GM19351 (cell line): ENCODE measurements at regions not wholly inside any gene's neighbourhood (a gene's known extent, or its start where the extent isn't known, plus 50 kb on each side); places are given as distances from the start of the nearest gene placed in this dataset.
A peak's percentile ranks its signal among the peaks of the same experiment; 100 is the strongest.

Experiments
- ATAC-seq: cut with Tn5 transposase; IDR thresholded peaks from one replicate; pipeline ENCODE4 v1.9.1; 2021; ENCODE audit warnings: mild to moderate bottlenecking, moderate library complexity; ENCODE audit not compliant: unreplicated experiment

DNA sequence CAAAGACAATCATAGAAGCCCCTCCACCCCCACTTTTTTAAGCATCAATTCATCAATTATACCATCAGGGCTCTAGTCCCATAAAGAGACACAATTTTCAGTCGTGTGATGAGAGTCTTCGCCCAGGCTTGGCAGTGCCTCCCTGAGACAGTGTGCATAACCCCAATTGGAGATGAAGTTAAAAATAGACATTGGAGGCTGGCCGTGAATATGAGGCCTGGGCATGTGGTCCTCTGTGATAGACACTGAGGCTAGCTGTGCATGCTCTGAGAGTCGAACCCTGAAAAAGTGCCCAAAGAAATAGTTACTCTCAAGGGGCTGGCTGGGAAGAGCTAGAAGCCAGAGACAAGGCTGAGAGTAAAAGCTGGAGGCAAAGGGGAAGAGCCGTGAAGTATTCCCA, 248.6 kb upstream of the NR4A3 start:
- ATAC-seq = no peak

- no peak for ATAC-seq
These were observed 247.8 kb upstream of the NR4A3 start for GRCh38 chr9:99573886-99574285.

- no peak for ATAC-seq
These were observed 245.7 kb upstream of the NR4A3 start for GRCh38 chr9:99576002-99576401.

GRCh38 chr9:99576876-99577275, 244.8 kb upstream of the NR4A3 start:
- no peak for ATAC-seq

GRCh38 chr9:99577351-99577750, 244.3 kb upstream of the NR4A3 start:
- no peak for ATAC-seq

DNA sequence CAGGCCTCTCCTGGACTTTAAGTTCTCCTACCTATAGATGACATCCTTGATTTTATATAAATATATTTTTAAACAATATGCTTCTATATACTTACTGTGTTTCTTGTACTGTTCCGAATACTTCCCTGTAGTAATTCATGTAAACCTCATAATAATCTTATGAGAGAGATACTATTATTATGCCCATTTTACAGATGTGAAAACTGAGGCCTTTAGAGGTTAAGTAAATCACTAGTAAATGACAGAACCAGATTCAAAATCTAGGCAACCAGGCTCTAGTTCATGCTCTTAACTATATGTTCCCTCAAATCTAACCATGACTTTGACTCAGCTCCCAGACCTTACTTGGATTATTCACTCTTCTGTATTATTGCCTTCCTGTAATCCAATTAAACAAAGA, 243.0 kb upstream of the NR4A3 start:
- ATAC-seq = no peak

- no peak for ATAC-seq
These were observed 241.7 kb upstream of the NR4A3 start for GRCh38 chr9:99579964-99580363.

GRCh38 chr9:99582814-99583213, 238.9 kb upstream of the NR4A3 start:
- no peak for ATAC-seq

DNA sequence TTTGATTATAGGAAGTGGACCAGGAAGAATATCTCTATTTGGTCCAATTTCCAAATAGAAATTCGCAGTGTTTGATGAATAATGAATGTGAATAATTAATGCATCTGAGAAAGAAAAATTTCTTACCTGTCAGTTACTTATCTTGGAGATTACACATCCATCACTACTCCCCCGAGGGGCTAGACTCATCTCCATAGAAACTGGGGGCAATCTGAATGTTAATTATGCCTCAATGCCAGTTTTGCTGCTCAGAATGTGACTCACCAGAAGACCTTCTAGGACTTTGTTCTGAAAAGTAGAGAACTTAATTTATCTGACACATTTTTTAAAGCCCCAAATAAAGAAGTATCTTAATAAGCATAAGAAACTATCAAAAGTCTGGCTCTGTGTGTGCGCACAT, 233.4 kb upstream of the NR4A3 start:
- ATAC-seq = no peak

GRCh38 chr9:99588747-99589146, 232.9 kb upstream of the NR4A3 start:
- no peak for ATAC-seq

DNA sequence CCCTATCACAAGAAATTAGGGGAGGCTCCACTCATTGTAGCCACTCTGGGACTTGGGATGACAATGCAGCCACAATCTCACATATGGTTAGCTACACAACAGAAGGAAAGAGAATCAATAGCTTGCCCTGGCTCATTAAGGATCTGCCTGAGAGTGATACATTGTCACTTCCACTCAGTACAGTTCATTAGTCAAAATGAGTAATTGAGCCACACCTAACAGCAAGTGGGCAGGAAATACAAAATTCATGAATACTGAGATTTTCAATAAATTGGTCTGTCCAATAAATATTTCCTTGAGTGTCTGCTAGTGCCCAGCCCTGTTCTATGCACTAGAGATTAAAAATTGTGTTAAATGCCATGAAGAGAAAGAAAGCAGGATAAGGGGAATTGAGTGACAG, 231.3 kb upstream of the NR4A3 start:
- ATAC-seq = no peak

DNA sequence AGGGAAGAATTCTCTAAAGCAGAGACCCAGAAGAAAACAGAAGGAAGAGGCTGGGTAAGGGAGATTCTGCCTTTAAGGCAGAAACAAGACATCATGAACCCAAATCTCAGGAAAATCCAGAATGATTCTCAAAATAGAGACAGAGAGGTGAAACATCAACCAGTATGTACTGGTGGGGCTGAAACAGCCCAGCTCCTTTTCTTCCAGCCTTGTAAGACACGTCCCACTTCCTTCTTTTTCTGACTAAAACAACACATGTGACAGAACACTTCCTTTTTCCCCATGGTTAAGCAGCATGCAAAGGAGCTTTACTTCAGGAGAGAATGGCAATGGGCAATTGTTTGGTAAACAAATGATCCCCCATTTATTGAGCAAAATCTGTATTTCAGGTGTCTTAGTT, 230.8 kb upstream of the NR4A3 start:
- no peak for ATAC-seq

DNA sequence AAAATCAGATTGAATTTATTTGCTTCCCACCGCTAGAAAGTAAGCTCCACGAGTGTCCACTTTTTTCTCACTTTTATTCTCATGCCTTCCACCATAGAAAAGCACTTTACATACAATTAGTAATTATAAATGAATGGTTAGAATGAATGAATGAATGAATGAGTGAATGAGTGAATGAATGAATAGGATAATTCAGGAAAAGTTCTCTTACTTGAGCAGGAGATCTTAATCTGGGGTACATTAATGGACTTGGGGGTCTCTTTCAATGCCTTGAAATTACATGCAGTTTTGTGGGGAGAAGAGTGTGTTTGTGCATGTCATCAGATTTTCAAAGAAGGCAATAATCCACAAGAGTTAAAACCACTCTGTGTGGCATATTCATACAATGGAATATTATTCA, 229.9 kb upstream of the NR4A3 start:
- ATAC-seq = no peak

- ATAC-seq = peak; percentile 47
These were observed 228.7 kb upstream of the NR4A3 start for GRCh38 chr9:99592834-99593574.

DNA sequence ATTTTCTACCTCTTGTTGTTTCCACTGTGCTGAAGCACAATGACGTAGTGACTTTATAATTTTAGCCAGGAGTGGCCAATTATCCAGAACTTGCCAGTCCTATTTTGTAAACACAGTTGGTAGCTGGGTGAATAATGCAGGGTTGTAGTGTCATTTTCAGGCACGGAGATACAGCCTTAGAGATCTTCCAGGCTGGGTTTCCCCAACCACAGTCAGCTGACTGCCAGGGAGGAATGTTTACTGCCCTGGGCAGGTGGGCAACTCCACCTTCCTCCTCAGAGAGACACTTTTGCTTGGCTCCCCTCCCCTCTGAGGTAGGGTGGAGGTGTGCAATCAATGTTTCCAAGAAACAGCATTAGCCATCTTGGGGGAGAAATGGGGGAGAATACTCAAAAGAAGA, 228.1 kb upstream of the NR4A3 start:
- ATAC-seq = no peak

GRCh38 chr9:99594056-99594780, 227.5 kb upstream of the NR4A3 start:
- ATAC-seq = no peak

DNA sequence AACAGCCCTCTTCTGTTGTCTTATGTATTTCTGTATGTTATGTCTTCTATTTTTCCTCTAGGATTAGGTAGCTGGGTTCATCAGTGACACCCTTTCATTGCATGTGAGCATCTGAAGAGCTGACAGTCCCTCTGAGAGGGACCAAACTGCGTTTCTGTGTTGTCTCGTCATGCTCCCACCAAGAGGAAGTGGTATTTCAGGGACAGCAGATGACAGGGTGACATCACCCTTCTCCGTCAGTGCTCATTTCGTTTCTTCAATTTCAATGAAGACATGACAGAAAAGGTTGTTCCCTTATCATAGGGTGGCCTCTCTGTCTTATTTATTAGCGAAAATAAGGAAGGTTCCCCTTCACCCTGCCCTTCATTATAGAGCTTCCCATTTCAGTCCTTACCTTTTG, 225.9 kb upstream of the NR4A3 start:
- peak; percentile 79 for ATAC-seq

DNA sequence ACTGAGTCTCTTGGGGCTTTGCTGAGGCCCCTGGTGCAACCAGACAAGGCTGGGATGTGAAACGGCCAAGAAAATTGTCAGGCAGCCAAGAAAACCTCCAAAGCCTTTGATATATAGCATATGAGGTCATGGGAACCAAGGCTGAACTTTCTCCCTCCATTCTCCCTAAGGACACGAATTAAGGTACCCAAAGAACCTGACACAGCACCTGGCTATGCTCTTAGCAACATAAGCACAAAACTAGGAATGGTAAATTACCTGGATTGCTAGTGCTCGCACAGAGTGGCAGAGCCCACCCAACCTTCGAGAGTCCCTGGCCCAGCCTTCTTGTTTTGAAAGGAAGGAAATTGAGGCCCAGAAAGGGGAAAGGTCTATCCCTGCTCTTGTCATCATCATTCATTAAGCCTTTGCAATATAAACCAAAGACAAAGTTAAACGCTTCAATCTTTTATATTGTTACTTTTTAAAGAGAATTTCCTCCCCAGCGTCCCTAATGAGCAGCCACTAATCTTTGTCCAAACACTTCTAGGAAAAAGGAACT, 220.0 kb upstream of the NR4A3 start:
- no peak for ATAC-seq

GRCh38 chr9:99602854-99603253, 218.8 kb upstream of the NR4A3 start:
- ATAC-seq = no peak

- no peak for ATAC-seq
These were observed 216.5 kb upstream of the NR4A3 start for GRCh38 chr9:99605016-99605743.

DNA sequence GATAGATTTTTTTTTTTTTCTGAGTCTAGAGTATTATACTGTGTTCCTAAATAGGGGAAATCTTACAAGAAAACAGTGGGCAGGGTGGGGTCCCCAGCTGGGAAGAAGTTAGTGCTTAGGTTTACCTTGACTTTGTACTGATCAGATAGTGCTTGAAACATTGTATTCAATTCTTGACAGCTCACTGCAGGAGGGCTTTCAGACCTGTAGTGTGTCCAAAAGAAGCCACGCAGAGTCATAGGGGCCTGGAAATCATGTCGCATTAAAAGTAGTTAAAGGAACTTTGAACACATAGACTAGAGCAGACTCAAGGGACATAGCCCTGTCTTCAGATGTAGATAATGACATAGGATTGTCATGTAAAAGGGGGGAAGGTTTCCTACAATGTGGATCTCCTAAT, 215.4 kb upstream of the NR4A3 start:
- no peak for ATAC-seq

DNA sequence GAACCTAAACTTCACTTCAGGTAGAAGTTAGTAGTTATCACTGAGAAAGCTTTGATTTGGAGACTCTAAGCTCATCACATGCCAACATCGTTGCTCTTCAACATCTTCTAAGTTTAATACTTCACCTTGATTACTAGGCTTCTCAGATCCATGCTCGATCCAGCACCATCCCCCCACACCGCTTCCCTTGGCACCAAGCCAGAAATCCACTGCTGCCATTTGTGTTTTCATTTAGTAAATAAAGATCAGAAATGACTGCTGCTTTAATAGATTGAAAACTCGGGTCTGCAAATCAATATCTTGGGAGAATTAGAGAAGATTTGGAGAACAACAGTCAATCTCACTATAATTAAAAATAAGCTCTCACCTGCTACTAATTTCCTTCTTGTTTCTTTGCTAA, 214.7 kb upstream of the NR4A3 start:
- no peak for ATAC-seq
